SK-N-SH treated with all-trans-retinoic acid at 6 μM for 48 hours (cell line): ENCODE measurements at regions not wholly inside any gene's neighbourhood (a gene's known extent, or its start where the extent isn't known, plus 50 kb on each side); places are given as distances from the start of the nearest gene placed in this dataset.

Experiments used
- RARB ChIP-seq: fragments of 250-450 bp; sonication (Bioruptor Pico); IDR thresholded peaks from 2 replicates; pipeline ENCODE4 v1.8.0; 2021; ENCODE audit warnings: mild to moderate bottlenecking, moderate library complexity
- TOX ChIP-seq: fragments of 250-450 bp; sonication (Bioruptor Pico); IDR thresholded peaks from 2 replicates; pipeline ENCODE4 v1.8.0; 2021; ENCODE audit warnings: mild to moderate bottlenecking, moderate library complexity, borderline replicate concordance
- TSHZ2 ChIP-seq: fragments of 250-450 bp; sonication (Bioruptor Pico); IDR thresholded peaks from 2 replicates; pipeline ENCODE4 v1.5.0; 2020; ENCODE audit warnings: mild to moderate bottlenecking, moderate library complexity
- ZFP30 ChIP-seq: fragments of 450-650 bp; formaldehyde crosslinking; IDR thresholded peaks from 2 replicates; pipeline ENCODE4 v1.5.0; 2022; ENCODE audit warnings: mild to moderate bottlenecking, moderate library complexity
- ZNF70 ChIP-seq: fragments of 450-650 bp; formaldehyde crosslinking; IDR thresholded peaks from 2 replicates; pipeline ENCODE4 v1.5.0; 2020; ENCODE audit warnings: mild to moderate bottlenecking, moderate library complexity

DNA sequence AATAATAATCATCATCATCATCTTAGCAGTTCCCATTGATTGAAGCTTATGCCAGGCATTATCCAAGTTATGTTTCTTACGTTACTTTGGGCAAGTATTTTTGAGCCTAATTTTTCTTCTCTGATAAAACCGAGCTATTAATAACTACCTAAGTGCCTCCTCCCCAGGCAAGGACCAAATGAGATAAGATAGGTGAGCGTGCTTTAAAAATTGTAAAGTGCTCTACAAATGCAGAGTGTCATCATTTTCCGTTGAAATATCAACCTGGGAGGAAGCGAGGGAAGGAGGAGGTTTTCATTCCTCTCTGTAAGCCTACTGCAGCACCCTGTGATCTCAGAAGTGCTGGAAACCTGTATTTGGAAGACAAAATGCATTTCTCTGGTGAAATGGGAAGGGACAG, 96.7 kb upstream of the MITF start:
- no peak for TF ChIP-seq TOX
- TF ChIP-seq ZNF70: no peak
- no peak for TF ChIP-seq TSHZ2
- TF ChIP-seq ZFP30 (CRISPR knock-in tag): no peak
- TF ChIP-seq RARB: no peak
